Activated naive CD4-positive, alpha-beta T cell treated with anti-CD3 and anti-CD28 coated beads, Interleukin-2, amount 50 U/mL, for 16 hours (primary cell): ENCODE measurements at regions not wholly inside any gene's neighbourhood (a gene's known extent, or its start where the extent isn't known, plus 50 kb on each side); places are given as distances from the start of the nearest gene placed in this dataset.
"Not testable (repeated sequence)": the region's sequence is repeated elsewhere in the genome, so short reads cannot be mapped to it uniquely, and the experiment has no call there.

Experiments
- DNase-seq: peaks from one replicate; pipeline ENCODE4 v3.0.0-alpha.2; 2020

DNA sequence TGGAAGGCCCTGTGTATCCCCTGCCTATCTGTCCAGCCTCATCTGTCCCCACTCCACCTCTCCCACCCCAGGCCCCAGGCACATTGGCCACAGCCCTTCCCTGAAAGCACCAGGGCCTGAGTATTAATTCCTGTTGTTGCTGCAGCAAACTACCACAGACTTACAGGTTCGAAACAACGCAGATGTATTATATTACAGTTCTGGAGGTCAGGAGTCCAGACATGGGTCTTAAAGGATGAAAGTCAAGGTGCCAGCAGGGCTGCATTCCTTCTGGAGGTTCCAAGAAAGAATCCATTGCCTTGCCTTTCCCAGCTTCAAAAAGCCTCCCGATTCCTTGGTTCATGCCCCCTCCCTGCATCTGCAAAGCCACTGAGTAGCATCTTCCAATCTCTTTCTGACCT is 78.7 kb upstream of the LAPTM4A start:
- no peak for DNase-seq

DNA sequence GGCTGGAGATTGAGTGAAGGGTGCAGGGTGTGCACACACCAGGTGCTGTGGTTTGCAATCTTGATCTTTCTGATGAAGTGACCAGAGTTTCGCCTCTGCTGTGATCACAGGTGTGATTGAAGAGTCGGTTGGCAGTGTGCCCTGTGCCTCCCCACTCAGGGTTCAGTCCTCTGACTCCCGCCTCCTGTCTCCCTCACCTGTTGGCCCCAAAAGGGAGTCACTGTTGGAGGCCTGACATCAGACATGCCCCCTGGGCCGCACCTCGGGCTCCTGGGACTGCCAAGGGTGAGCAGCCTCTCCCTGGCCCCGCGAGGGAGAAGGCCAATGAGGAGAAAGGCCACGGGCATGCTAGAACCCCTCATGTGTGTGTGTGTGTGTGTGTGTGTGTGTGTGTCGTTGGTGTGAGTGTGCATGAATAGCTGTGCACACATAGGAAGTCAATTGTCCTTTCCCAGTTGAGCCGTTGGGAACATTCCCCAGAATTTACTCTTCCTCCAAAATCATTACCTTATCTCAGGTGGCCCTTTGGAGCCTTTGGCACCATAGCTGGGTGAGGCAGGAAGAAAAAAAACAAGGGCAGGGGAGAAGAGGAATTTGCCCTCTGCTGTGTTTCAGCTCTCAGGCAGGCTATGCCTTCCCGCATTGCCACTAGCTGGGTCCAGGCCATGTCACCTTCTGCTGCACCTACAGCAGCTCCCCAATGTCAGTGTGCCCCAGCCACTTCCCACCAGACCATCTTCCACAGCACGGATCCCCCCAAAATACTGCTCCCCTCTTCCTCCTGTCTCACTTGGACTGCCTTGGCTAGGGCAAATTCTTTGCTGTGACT is 78.1 kb upstream of the LAPTM4A start:
- no peak for DNase-seq

DNA sequence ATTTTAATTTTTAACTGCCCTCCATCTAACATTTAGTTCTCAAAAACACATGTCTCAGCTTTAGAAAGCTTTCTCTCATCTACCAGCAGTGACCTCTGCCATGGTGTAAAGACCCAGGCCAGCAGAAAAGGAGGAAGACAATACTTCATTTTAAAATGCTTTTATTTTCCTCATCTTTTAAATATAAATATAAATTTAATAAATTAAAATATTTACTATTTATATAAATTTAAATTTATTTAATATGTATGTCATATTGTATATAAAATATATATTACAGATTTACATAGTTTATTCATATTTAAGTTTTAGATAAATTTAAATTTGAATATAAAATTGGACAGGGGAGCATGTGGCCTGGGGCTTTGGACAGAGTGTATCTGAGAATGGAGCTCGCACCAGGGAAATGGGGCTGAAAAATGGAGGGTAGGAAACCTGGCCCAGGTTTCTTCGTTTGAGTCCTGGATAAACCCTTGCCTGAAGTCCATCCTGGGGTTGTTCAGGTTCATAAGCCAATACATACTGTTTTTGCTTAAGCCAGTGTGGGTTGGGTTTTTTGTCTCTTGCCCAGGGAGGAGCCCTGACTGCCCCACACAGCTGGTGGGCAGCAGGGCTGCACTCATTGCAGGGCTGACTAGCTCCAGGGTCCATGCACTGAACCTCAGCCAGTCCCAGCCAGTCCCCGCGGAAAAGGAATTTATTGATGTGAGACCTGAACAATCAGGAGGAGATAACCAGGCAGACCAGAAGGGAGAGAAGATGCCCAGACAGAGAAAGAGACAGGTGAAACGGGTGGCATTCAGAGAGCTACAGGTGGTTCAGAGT is 77.3 kb upstream of the LAPTM4A start:
- no peak for DNase-seq

- no peak for DNase-seq
Observed at GRCh38 chr2:20126469-20126868, 75.0 kb upstream of the LAPTM4A start.

- DNase-seq = no peak
Observed at GRCh38 chr2:20126040-20126439, 74.6 kb upstream of the LAPTM4A start.

DNA sequence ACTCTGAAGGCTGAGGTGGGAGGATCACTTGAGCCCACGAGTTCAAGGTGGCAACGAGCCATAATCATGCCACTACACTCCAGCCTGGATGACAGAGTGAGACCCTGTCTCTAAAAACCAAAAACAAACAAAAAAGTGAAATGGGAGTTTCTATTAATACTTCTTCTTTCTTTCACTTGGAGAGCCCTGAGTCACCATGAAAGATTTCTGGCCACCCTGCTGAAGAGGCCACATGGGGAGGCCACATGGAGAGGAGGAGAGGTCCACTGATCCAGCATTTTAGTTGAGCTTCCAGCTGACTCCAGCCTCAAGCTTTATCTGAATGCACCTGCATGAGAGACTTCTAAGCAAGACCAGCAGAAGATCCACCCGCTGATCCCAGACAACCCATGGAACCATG is 74.2 kb upstream of the LAPTM4A start:
- DNase-seq = no peak

DNA sequence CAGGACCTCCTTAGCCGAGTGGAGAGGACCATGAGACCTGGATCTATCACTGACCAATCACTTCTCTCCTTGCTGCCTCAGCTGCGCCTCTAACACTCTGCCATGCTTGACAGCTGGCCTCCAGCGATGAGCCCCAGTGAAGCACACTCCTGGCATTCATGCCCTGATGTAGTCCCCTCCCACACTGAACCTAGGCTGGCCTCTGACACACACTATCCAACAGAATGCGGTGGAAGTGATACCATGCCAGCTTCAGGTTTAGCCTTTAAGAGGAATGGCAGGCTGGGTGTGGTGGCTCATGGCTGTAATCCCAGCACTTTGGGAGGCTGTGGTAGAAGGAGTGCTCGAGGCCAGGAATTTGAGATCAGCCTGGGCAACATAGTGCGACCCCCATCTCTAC is 73.7 kb upstream of the LAPTM4A start:
- no peak for DNase-seq

- DNase-seq = no peak
Observed at GRCh38 chr2:20123871-20124594, 72.6 kb upstream of the LAPTM4A start.

DNA sequence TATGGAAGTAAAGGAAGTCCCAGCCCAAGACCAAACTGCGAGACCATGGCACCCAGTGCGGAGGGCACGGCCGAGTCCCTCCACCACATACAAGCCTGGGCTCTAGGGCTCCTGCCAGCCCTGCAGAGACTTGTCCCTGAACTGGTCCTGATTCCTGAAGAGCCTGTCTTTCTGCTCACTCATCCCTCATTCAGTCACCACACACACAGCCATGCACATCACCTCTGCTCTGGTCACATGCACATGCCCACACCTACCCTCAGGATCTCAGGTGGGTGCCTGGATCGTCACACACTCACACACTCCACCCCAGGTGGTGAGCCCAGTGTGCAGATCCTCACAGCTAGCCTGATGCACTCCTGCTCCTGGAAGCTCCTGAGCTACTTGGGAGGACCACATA is 71.4 kb upstream of the LAPTM4A start:
- no peak for DNase-seq

GRCh38 chr2:20120569-20121416 is 69.4 kb upstream of the LAPTM4A start:
- DNase-seq = no peak

DNA sequence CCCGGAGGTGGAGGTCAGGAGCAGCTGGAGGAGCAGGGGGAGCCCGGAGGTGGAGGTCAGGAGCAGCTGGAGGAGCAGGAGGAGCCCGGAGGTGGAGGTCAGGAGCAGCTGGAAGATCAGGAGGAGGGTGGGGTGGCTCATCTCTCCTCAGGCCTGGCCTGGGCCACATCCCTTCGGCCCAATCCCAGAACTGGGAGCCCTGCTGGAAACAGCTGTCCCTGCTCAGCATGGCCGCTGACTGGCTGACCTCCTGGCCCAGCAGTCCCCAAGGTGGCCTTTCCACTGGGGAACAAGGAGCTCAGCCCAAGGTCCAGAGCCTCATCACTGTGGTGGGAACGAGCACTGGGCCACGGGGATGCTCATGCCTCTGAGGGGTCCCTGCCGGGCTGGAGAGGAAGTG is 66.6 kb upstream of the LAPTM4A start:
- no peak for DNase-seq

DNA sequence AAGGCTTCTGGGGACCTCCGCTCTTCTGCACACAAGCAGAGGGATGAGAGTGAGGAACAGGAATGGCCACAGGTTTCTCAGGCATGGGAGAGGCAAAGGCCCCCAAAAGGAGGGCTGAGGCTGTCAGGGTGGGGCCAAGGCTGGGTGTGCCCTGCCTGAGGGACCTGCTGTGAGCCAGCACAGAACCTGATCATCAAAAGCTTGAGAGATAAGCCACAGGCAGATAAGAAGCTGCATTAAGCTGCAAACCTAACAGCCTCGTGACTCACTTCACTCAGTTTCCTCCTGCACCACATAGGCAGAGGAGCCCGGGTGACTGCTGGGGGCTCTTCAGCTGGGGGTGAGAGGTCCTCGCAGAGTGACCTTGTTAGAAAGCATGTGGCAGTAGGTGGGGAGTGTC is 64.5 kb upstream of the LAPTM4A start:
- DNase-seq = no peak

GRCh38 chr2:20115374-20115773 is 63.9 kb upstream of the LAPTM4A start:
- no peak for DNase-seq

DNA sequence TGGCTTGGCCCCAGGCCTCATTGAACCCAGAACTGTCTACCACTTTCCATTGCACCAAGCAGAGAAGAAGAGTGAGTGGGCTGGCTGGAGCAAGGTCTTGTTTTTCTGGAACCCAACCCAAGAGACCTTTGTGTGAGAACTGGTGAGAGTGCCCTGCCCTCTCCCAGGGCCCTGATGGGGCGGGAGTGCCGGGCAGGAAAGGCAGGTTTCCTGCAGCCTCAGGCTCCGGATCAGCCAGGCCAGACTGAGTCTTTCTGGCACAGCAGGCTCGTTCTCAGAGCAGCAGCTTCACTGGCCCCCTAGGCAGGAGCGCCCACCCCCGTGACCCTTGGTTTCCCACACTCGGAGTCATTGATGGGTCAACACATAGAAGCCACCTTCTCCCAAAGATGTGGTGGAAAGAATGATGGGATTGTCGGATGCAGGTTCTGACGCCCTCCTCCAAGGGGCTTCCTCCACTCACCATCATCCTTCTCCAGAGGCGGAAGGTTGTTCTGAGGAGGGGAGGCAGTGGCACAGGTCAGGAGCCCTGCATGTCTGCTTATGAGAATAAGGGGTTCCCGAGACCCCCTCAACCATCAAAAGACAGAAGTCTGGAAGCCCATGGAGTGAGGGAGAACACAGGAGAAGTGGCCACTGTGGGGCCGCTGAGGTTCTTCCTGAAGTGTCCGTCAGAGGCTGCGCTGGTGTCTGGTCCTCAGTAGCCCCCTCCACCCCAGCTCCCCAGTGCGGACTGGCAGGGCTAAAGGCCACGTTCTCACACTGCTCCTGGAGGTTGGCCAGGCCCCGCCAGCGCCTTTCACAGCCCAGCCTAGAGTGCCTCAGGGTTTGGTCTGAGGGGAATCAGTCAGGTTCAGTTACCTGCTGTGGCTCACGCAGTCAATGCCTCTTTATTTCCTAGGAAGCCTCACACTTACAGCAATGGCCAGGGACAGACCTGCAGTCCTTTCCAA is 62.8 kb upstream of the LAPTM4A start:
- DNase-seq = no peak

- no peak for DNase-seq
Observed at GRCh38 chr2:20113004-20113796, 61.8 kb upstream of the LAPTM4A start.

DNA sequence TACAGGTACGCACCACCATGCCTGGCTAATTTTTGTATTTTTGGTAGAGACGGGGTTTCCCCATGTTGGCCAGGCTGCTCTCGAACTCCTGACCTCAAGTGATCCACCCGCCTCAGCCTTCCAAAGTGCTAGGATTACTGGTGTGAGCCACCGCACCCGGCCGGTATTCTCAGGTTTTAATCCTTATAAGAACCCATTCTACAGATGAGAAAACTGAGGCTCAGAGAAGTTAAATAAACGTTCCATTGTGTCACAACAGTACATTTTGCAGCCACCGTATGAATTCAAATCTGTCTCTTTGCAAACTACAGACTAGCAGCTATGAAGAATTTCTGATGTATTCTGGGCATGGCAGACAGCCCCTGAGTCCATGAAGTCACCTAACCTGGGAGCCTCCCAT is 60.9 kb upstream of the LAPTM4A start:
- DNase-seq = not testable (repeated sequence)

DNA sequence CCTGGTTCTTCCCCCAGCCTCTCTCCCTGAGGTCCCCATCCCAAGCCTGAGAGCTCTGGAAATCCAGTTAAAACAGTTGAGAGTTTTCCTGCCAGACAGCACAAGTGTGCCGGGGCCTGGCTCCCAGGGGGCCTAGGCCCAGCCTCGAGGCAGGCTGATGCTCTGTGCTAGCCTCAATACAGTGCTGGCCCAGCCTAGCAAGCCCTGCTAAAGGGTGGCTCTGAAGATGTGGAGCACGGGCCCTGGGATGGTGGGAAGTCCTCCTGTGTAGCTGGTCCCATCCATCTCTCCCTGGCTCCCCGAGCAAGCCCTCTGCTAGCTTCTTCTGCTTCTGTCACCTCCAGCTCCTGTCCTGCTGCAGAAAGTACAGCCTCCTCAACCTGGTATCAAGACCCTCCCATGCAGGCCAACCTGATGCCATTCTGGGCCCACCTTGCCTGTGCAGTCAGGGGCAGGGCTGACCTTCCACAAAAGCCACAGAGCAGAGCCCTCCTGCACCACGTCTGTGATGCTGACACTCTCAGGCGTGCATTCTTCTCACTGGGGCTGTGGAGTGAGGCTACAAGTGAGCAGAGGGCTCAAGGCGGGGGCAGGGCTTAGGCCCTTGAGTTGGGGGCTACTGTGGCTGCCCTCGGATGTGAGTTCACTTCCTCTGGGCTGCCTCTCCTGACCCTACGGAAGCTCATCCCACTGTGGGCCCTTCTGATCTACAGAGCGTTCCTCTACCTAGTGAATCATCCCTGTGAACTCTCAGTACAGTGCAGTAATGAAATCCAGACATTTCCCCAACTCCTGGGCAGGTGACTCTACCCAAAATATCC is 60.1 kb upstream of the LAPTM4A start:
- no peak for DNase-seq

- no peak for DNase-seq
Observed at GRCh38 chr2:20110876-20111275, 59.4 kb upstream of the LAPTM4A start.

DNA sequence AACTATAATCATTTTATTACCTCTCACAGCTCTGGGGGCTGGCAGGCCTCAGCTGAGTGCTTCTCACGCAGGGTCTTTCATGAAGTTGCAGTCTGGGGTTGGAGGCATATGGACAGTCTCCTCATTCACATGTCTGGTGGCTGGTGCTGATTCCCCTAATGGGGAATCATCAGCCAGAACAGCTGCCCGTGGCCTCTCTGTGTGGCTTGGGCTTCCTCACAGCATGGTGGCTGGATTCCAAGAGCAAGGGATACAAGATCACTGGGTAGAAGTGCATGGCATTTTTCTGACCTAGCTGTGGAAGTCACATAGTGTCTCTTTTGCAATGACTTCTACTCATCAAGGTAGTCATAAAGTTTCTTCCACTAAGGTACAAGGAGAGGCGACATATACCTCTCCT is 59.0 kb upstream of the LAPTM4A start:
- DNase-seq = no peak
